ENCODE measurements at regions not wholly inside any gene's neighbourhood (a gene's known extent, or its start where the extent isn't known, plus 50 kb on each side); places are given as distances from the start of the nearest gene placed in this dataset.

- Mint-ChIP-seq H3K4me1 (ENCODE audit: insufficient read depth, unreplicated experiment) (no peaks in the 10 kb centered on the region), H3K27me3 (ENCODE audit: insufficient read depth, unreplicated experiment) (peaks cover 21% of the 10 kb centered on the region), H3K27ac (ENCODE audit: low read depth, unreplicated experiment) (no peak overlapping the region), H3K9me3 (ENCODE audit: unreplicated experiment) (no peaks in the 10 kb centered on the region), H3K36me3 (ENCODE audit: insufficient read depth, unreplicated experiment) (no peaks in the 10 kb centered on the region), H3K4me3 (ENCODE audit: unreplicated experiment) (no peak overlapping the region)
- DNase-seq (ENCODE audit: unreplicated experiment): no peak
- intact Hi-C loops (cut with micrococcal nuclease): no loop called here
- TF ChIP-seq CTCF (IDR thresholded peaks at IDR 0.05; ENCODE audit: unreplicated experiment): no peak
- no TSS peak for BruUV-seq (replicated peaks)
- CTCF ChIA-PET: no interaction called here
- POLR2A ChIA-PET: no interaction called here
Measured at GRCh38 chr2:239508261-239508660, 107.4 kb upstream of the HDAC4 start.

GRCh38 chr2:239507576-239508258, 106.9 kb upstream of the HDAC4 start:
- DNase-seq (ENCODE audit: unreplicated experiment): no peak
- H3K4me3 Mint-ChIP-seq (ENCODE audit: unreplicated experiment): no peak overlapping the region
- H3K36me3 Mint-ChIP-seq (ENCODE audit: insufficient read depth, unreplicated experiment): no peaks in the 10 kb centered on the region
- no peak for TF ChIP-seq CTCF (IDR thresholded peaks at IDR 0.05; ENCODE audit: unreplicated experiment)
- no peak overlapping the region for H3K27ac Mint-ChIP-seq (ENCODE audit: low read depth, unreplicated experiment)
- ChIA-PET CTCF (no interaction called here), POLR2A (no interaction called here)
- no TSS peak for BruUV-seq (replicated peaks)
- intact Hi-C loops (cut with micrococcal nuclease): no loop called here
- H3K4me1 Mint-ChIP-seq (ENCODE audit: insufficient read depth, unreplicated experiment): no peaks in the 10 kb centered on the region
- H3K27me3 Mint-ChIP-seq (ENCODE audit: insufficient read depth, unreplicated experiment): peaks cover 21% of the 10 kb centered on the region
- no peaks in the 10 kb centered on the region for H3K9me3 Mint-ChIP-seq (ENCODE audit: unreplicated experiment)

DNA sequence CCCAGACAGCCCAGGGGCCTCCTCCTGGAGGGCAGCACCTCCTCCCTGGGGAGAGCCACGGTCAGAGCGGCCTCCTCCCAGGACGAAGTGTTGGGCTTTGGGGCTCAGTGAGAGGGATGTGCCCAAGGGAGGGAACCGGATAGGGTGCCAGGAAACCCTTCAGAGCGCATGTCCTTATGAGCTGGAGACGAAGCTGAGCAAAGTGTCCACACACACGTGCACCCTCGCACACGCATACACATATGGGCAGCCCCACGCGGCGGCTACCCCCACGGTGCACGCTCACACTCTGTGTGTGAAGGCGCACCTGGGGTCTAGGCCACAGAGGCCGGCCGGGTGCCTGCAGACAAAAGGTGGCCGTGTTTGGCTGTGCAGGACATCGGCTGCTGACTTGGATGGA, 106.1 kb upstream of the HDAC4 start:
- no peaks in the 10 kb centered on the region for H3K9me3 Mint-ChIP-seq (ENCODE audit: unreplicated experiment)
- ChIA-PET POLR2A (no interaction called here), CTCF (no interaction called here)
- no peak overlapping the region for H3K27ac Mint-ChIP-seq (ENCODE audit: low read depth, unreplicated experiment)
- no peaks in the 10 kb centered on the region for H3K4me1 Mint-ChIP-seq (ENCODE audit: insufficient read depth, unreplicated experiment)
- no peak overlapping the region for H3K4me3 Mint-ChIP-seq (ENCODE audit: unreplicated experiment)
- no peaks in the 10 kb centered on the region for H3K36me3 Mint-ChIP-seq (ENCODE audit: insufficient read depth, unreplicated experiment)
- no peak for DNase-seq (ENCODE audit: unreplicated experiment)
- TF ChIP-seq CTCF (IDR thresholded peaks at IDR 0.05; ENCODE audit: unreplicated experiment): no peak
- H3K27me3 Mint-ChIP-seq (ENCODE audit: insufficient read depth, unreplicated experiment): peaks cover 21% of the 10 kb centered on the region
- intact Hi-C loops (cut with micrococcal nuclease): no loop called here
- BruUV-seq (replicated peaks): no TSS peak

- CTCF ChIA-PET: no interaction called here
- POLR2A ChIA-PET: no interaction called here
Measured at GRCh38 chr2:239506101-239506857, 105.5 kb upstream of the HDAC4 start.

More at GRCh38 chr2:239506101-239506857, 105.5 kb upstream of the HDAC4 start:
- no TSS peak for BruUV-seq (replicated peaks)
- Mint-ChIP-seq H3K4me1 (ENCODE audit: insufficient read depth, unreplicated experiment) (no peaks in the 10 kb centered on the region), H3K9me3 (ENCODE audit: unreplicated experiment) (no peaks in the 10 kb centered on the region), H3K4me3 (ENCODE audit: unreplicated experiment) (no peak overlapping the region), H3K36me3 (ENCODE audit: insufficient read depth, unreplicated experiment) (no peaks in the 10 kb centered on the region), H3K27me3 (ENCODE audit: insufficient read depth, unreplicated experiment) (peaks cover 21% of the 10 kb centered on the region), H3K27ac (ENCODE audit: low read depth, unreplicated experiment) (no peak overlapping the region)
- DNase-seq (ENCODE audit: unreplicated experiment): no peak
- no peak for TF ChIP-seq CTCF (IDR thresholded peaks at IDR 0.05; ENCODE audit: unreplicated experiment)
- intact Hi-C loops (cut with micrococcal nuclease): no loop called here

Measured in MCF 10A (cell line).